NCI-H1694 treated with DMSO at 0.1 percent for 48 hours (cell line): ENCODE measurements at regions not wholly inside any gene's neighbourhood (a gene's known extent, or its start where the extent isn't known, plus 50 kb on each side); places are given as distances from the start of the nearest gene placed in this dataset.
"Not testable (repeated sequence)": the region's sequence is repeated elsewhere in the genome, so short reads cannot be mapped to it uniquely, and the experiment has no call there.

Experiments used
- DNase-seq: peaks from one replicate; lab custom pipeline; 2025; lab: John Stamatoyannopoulos, UW

GRCh38 chr3:166324401-166324800, 487.2 kb upstream of the BCHE start:
- DNase-seq, result no peak

DNA sequence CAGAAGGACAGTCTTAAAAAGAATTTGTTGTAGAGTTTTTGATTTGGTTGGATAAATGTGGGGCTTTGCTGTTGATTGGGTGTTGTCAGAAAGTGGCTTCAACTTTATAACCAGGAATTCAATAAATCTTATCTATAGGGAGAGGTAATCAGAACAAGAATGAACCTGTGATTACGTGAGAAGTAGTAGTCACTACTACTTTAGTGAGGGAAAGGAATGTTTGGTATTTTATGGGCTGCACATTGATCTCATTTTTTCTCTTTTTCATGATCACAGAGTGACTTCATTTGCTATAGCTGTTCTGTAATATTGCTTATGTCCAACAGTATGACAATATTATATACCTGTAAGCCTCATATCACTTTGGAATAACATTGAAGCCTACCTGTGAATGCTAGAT, 485.2 kb upstream of the BCHE start:
- no peak for DNase-seq

DNA sequence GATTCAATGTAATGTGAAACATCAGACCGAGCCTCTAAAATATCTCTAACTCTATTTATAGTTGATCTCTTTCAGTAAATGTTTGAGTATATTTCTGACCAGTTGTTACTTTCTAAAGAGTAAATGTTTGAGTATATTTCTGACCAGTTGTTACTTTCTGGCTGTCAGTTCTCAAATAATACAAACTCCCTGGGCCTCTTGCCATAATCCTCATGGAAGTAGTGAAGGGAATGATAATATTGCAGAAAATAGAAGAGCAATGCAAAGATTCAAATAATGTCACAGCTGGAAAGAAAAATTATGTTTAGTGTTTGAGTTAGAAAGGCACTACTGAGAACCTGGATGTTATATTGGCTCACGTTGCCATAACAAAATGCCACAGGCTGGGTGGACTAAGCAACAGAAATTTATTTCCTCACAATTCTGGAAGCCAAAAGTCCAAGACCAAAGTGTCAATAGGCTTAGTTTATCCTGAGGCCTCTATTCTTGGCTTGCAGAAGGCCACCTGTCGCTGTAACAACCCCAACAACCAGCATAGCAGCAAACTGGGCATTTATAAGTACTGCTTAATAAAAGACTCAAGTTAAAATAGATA, 470.6 kb upstream of the BCHE start:
- no peak for DNase-seq

DNA sequence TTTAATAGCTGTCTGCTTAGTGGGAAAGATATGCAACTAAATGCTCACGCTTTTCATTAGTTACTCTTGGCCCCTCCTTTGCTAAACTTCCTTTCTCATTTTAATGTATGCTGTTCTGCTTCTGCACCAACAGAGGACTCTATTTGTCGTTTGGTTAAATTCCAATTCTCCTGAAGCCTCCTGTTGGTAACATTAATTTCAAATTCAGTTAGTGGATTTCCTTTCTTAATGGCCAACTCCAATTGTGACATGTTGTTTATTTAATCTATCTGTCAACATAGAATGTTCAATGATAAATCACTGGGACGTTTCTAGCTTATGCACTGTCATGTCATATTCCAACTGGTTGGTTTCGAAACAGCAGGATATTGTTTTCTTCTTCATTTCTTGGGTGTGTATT, 467.4 kb upstream of the BCHE start:
- DNase-seq, result no peak

- DNase-seq, result no peak
Measured at GRCh38 chr3:166303681-166304080, 466.5 kb upstream of the BCHE start.

GRCh38 chr3:166302331-166302730, 465.1 kb upstream of the BCHE start:
- DNase-seq, result no peak

GRCh38 chr3:166296179-166296783, 459.1 kb upstream of the BCHE start:
- DNase-seq, result no peak

GRCh38 chr3:166291186-166291955, 454.1 kb upstream of the BCHE start:
- DNase-seq, result no peak

- no peak for DNase-seq
Measured at GRCh38 chr3:166285001-166285400, 447.8 kb upstream of the BCHE start.

GRCh38 chr3:166283840-166284239, 446.6 kb upstream of the BCHE start:
- DNase-seq, result no peak

DNA sequence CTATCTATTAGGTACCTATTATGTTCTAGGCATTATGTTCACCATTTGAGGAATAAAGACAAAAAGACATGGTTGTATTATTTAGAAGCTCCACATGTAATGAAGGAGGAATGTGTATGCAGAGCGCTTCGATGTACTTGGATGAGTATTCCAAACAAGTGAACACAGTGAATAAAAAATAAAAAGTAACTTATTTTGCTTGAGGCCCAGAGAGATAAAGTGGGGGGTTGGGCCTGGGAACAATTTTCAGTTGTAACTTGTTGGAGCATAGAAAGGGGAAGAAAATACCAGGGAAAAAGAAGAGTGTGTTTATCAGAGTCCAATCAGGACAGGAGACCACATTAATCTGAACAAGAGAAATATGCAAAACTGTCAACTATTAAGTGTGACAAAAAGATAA, 445.7 kb upstream of the BCHE start:
- DNase-seq, result no peak

DNA sequence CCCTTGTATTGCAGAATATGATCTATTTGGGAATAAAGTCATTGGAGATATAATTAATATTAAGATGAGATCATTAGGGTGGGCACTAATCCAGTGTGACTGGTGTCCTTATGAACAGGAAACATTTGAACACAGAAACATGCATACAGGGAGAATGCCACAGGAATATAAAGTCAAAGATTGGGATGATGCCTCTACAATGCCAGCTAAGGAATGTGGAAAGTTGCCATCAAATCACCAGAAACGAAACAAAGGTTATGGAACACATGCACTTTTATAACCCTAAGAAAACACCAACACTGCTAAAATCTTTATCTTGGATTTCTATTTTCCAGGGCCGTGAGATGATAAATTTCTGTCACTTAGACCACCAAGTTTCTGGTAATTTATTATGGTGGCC, 442.4 kb upstream of the BCHE start:
- no peak for DNase-seq

- no peak for DNase-seq
Measured at GRCh38 chr3:166275024-166275390, 437.8 kb upstream of the BCHE start.

DNA sequence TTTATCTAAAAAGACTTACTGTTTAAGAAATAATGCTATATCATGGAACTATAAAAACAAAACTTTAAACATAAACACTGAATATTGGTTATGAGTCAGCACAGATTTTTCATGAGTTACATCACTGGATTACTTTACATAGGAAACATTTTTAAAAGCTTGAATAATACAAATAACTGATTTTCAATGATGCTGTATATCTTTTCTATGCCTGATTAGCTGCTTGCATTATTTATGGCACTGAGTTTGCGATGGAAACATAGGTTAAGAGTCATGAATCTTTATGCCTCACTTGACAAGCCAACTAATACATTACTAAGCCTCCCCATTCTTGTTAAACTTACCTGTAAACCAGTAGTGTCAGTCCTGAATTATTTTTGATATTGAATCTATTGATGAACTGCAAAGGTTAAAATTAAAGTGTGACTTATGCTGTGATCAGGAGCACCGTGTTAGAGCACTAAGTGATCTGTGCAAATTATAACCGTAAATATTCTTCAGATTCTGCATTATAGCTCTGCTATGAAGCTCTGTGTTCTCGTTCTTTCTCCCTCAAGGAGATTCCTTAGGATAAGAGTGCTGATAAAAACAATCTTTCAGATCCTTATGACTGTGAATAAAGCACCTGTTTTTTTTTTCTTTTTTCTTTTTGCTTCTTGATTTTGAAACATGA, 437.3 kb upstream of the BCHE start:
- no peak for DNase-seq

- DNase-seq, result no peak
Measured at GRCh38 chr3:166270429-166270828, 433.2 kb upstream of the BCHE start.

- DNase-seq, result no peak
Measured at GRCh38 chr3:166265153-166265552, 427.9 kb upstream of the BCHE start.

- no peak for DNase-seq
Measured at GRCh38 chr3:166263460-166263859, 426.2 kb upstream of the BCHE start.

DNA sequence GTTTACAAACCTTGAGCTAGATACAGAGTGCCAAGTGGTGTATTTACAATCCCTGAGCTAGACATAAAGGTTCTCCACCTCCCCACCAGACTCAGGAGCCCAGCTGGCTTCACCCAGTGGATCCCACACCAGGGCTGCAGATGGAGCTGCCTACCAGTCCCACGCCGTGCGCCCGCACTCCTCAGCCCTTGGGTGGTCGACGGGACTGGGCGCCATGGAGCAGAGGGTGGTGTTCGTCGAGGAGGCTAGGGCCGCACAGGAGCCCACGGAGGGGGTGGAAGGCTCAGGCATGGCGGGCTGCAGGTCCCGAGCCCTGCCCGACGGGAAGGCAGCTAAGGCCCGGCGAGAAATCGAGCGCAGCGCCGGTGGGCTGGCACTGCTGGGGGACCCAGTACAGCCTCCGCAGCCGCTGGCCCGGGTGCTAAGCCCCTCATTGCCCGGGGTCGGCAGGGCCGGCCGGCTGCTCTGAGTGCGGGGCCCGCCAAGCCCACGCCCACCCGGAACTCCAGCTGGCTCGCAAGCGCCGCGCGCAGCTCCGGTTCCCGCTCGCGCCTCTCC, 421.1 kb upstream of the BCHE start:
- not testable (repeated sequence) for DNase-seq

DNA sequence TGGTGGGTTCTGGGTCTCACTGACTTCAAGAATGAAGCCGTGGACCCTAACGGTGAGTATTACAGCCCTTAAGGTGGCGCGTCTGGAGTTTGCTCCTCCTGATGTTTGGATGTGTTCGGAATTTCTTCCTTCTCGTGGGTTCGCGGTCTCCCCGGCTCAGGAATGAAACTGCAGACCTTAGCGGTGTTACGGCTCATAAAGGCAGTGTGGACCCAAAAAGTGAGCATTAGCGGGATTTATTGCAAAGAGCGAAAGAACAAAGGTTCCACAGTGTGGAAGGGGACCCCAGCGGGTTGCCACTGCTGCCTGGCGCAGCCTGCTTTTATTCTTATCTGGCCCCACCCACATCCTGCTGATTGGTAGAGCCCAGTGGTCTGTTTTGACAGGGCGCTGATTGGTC, 420.5 kb upstream of the BCHE start:
- no peak for DNase-seq

GRCh38 chr3:166248784-166249183, 411.6 kb upstream of the BCHE start:
- no peak for DNase-seq

DNA sequence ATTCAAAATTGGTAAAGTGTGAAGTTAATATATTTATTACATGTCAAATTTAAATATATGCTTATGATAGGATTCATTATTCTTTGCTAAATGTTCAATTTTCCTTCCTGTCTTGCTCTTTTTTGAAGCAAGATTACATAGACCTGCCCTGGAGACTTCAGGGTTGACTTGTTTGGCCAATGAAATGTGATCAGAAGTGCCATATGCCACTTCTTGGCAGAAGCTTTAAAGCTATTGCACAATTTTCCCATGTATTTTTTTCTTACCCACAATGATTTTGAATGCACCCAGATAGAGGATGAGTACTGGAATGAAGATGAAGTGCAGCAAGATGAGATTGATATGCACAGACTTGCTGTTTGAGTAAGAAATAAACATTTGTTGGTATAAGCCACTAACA, 406.3 kb upstream of the BCHE start:
- DNase-seq, result peak; percentile 9

- DNase-seq, result no peak
Measured at GRCh38 chr3:166223120-166223519, 385.9 kb upstream of the BCHE start.

- no peak for DNase-seq
Measured at GRCh38 chr3:166211451-166211850, 374.2 kb upstream of the BCHE start.
